Neural progenitor cell (in vitro differentiated cells): ENCODE measurements at regions not wholly inside any gene's neighbourhood (a gene's known extent, or its start where the extent isn't known, plus 50 kb on each side); places are given as distances from the start of the nearest gene placed in this dataset.

Experiments
- EZH2 ChIP-seq: fragments of 200-600 bp; sonication (generic); IDR thresholded peaks from 2 replicates; pipeline ENCODE4 v1.6.1; 2017; ENCODE audit warnings: antibody characterized with exemption, mild to moderate bottlenecking, moderate library complexity
- EZH2phosphoT487 ChIP-seq: fragments of 200-600 bp; sonication (generic); IDR thresholded peaks from 2 replicates; pipeline ENCODE4 v1.6.1; 2017; ENCODE audit warnings: antibody characterized with exemption
- TF ChIP-seq, protein P1 (sequence below): fragments of 200-600 bp; sonication (generic); IDR thresholded peaks from 2 replicates; pipeline ENCODE4 v1.5.1; 2017; ENCODE audit warnings: antibody characterized with exemption, mild to moderate bottlenecking

DNA sequence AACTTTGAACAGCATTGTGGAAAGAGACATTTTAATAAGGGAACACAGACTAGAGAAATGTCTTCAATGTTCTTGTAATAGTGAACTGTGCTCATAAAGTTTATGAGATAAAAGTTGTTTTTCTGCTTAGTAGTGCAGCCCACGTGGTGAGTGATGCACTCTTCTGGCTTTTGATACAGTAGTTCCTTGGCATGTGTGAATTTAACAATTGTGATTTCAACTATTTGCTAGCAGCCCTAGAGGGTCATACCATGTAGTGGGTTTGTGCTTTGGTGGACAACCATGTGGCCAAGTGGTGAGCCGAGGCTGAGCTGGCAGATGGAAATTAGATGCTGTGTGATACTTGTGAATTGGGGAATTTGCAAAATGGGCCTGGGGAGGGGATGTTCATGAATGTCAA is 116.2 kb upstream of the SLC4A4 start:
- TF ChIP-seq, protein P1, sequence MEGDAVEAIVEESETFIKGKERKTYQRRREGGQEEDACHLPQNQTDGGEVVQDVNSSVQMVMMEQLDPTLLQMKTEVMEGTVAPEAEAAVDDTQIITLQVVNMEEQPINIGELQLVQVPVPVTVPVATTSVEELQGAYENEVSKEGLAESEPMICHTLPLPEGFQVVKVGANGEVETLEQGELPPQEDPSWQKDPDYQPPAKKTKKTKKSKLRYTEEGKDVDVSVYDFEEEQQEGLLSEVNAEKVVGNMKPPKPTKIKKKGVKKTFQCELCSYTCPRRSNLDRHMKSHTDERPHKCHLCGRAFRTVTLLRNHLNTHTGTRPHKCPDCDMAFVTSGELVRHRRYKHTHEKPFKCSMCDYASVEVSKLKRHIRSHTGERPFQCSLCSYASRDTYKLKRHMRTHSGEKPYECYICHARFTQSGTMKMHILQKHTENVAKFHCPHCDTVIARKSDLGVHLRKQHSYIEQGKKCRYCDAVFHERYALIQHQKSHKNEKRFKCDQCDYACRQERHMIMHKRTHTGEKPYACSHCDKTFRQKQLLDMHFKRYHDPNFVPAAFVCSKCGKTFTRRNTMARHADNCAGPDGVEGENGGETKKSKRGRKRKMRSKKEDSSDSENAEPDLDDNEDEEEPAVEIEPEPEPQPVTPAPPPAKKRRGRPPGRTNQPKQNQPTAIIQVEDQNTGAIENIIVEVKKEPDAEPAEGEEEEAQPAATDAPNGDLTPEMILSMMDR: no peak
- TF ChIP-seq EZH2phosphoT487 (no peak), EZH2 (no peak)
